ENCODE measurements at regions not wholly inside any gene's neighbourhood (a gene's known extent, or its start where the extent isn't known, plus 50 kb on each side); places are given as distances from the start of the nearest gene placed in this dataset.
"Not testable (repeated sequence)": the region's sequence is repeated elsewhere in the genome, so short reads cannot be mapped to it uniquely, and the experiment has no call there.

DNA sequence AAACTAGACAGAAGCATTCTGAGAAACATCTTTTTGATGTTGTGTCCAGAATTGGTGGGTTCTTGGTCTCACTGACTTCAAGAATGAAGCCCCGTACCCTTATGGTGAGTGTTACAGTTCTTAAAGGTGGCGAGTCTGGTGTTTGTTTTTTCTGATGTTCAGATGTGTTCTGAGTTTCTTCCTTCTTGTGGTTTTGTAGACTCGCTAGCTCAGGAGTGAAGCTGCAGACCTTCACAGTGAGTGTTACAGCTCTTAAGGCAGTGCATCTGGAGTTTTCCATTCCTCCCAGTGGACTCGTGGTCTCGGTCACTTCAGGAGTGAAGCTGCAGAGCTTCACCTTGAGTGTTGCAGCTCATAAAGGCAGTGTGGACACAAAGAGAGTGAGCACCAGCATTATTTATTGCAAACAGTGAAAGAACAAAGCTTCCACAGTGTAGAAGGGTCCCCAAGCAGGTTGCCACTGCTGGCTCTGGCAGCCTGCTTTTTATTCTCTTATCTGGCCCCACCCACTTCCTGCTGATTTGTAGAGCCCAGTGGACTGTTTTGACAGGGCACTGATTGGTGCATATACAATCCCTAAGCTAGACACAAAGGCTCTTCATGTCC is 1820.8 kb downstream of the UQCRFS1 start:
- Histone ChIP-seq H3K79me2 (ENCODE audit: insufficient read depth, low read length) (no peaks in the 10 kb centered on the region), H3K36me3 (replicated peaks in 1 of 2; ENCODE audit: control insufficient read depth in 1 of 2, insufficient read depth in 2 of 2, low read length in 2 of 2) (no peaks in the 10 kb centered on the region), H3K4me2 (replicated peaks; ENCODE audit: extremely low read depth, low read length, poor library complexity, severe bottlenecking) (no peak overlapping the region), H3K27me3 (ENCODE audit: control insufficient read depth in 2 of 2, insufficient read depth in 2 of 2, low read length in 2 of 2) (no peaks in the 10 kb centered on the region), H3K9me3 (replicated peaks in 1 of 2; ENCODE audit: control insufficient read depth in 1 of 2, insufficient read depth in 1 of 2, low read length in 2 of 2) (peaks cover 12 to 91% of the 10 kb centered on the region in 2 donors), H3K27ac (ENCODE audit: low read depth in 1 of 2, low read length in 2 of 2) (no peak overlapping the region), H4K20me1 (ENCODE audit: insufficient read depth, low read length) (no peaks in the 10 kb centered on the region), H3K9ac (ENCODE audit: insufficient read depth, low read length, poor library complexity, severe bottlenecking) (no peak overlapping the region), H3K4me3 (replicated peaks in 1 of 3; ENCODE audit: low read depth in 2 of 3, low read length in 3 of 3) (no peak overlapping the region), H3K4me1 (ENCODE audit: control insufficient read depth in 1 of 2, insufficient read depth in 2 of 2, low read length in 2 of 2) (no peaks in the 10 kb centered on the region), H2AFZ (ENCODE audit: insufficient read depth, low read depth, low read length, poor library complexity, severe bottlenecking) (no peak overlapping the region)
- Mint-ChIP-seq H3K4me3 (no peak overlapping the region), H3K27me3 (ENCODE audit: low read depth in 3 of 3) (no peaks in the 10 kb centered on the region), H3K27ac (no peak overlapping the region), H3K36me3 (no peaks in the 10 kb centered on the region), H3K9me3 (peaks cover 27 to 58% (median 49%) of the 10 kb centered on the region in 7 donors), H3K4me1 (no peaks in the 10 kb centered on the region)
- intact Hi-C loops (cut with micrococcal nuclease) = no loop called here
- WGBS (ENCODE audit: insufficient coverage) = 77% methylated on average over 5 of the region's 5 CpGs
- TF ChIP-seq, protein P1, sequence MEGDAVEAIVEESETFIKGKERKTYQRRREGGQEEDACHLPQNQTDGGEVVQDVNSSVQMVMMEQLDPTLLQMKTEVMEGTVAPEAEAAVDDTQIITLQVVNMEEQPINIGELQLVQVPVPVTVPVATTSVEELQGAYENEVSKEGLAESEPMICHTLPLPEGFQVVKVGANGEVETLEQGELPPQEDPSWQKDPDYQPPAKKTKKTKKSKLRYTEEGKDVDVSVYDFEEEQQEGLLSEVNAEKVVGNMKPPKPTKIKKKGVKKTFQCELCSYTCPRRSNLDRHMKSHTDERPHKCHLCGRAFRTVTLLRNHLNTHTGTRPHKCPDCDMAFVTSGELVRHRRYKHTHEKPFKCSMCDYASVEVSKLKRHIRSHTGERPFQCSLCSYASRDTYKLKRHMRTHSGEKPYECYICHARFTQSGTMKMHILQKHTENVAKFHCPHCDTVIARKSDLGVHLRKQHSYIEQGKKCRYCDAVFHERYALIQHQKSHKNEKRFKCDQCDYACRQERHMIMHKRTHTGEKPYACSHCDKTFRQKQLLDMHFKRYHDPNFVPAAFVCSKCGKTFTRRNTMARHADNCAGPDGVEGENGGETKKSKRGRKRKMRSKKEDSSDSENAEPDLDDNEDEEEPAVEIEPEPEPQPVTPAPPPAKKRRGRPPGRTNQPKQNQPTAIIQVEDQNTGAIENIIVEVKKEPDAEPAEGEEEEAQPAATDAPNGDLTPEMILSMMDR (IDR thresholded peaks at IDR 0.05) = no peak
- no peak for DNase-seq

DNA sequence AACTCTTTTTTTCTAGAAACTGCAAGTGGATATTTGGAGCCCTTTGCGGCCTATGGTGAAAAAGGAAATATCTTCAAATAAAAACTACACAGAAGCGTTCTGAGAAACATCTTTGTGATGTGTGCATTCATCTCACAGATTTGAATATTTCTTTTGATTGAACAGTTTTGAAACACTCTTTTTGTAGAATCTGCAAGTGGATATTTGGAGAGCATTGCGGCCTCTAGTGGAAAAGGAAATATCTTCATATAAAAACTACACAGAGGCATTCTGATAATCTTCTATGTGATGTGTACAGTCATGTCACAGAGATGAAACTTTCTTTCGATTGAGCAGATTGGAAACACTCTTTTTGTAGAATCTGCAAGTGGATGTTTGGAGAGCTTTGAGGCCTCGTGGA is 1833.6 kb downstream of the UQCRFS1 start:
- WGBS (ENCODE audit: insufficient coverage) = 57% methylated on average over 2 of the region's 5 CpGs
- H3K79me2 ChIP-seq (ENCODE audit: insufficient read depth, low read length); H3K4me3 ChIP-seq (replicated peaks in 1 of 3; ENCODE audit: low read depth in 2 of 3, low read length in 3 of 3); H3K4me3 Mint-ChIP-seq; intact Hi-C loops (cut with micrococcal nuclease); H3K36me3 ChIP-seq (replicated peaks in 1 of 2; ENCODE audit: control insufficient read depth in 1 of 2, insufficient read depth in 2 of 2, low read length in 2 of 2); H3K27me3 ChIP-seq (ENCODE audit: control insufficient read depth in 2 of 2, insufficient read depth in 2 of 2, low read length in 2 of 2); H4K20me1 ChIP-seq (ENCODE audit: insufficient read depth, low read length); H3K27ac ChIP-seq (ENCODE audit: low read depth in 1 of 2, low read length in 2 of 2); DNase-seq; H2AFZ ChIP-seq (ENCODE audit: insufficient read depth, low read depth, low read length, poor library complexity, severe bottlenecking); H3K27me3 Mint-ChIP-seq (ENCODE audit: low read depth in 3 of 3); H3K9ac ChIP-seq (ENCODE audit: insufficient read depth, low read length, poor library complexity, severe bottlenecking); H3K36me3 Mint-ChIP-seq; H3K27ac Mint-ChIP-seq; H3K4me1 Mint-ChIP-seq; H3K4me1 ChIP-seq (ENCODE audit: control insufficient read depth in 1 of 2, insufficient read depth in 2 of 2, low read length in 2 of 2); H3K4me2 ChIP-seq (replicated peaks; ENCODE audit: extremely low read depth, low read length, poor library complexity, severe bottlenecking): not testable (repeated sequence)
- peaks cover 10 to 55% (median 29%) of the 10 kb centered on the region in 7 donors for H3K9me3 Mint-ChIP-seq
- peaks cover 3 to 65% of the 10 kb centered on the region in 2 donors for H3K9me3 ChIP-seq (replicated peaks in 1 of 2; ENCODE audit: control insufficient read depth in 1 of 2, insufficient read depth in 1 of 2, low read length in 2 of 2)

DNA sequence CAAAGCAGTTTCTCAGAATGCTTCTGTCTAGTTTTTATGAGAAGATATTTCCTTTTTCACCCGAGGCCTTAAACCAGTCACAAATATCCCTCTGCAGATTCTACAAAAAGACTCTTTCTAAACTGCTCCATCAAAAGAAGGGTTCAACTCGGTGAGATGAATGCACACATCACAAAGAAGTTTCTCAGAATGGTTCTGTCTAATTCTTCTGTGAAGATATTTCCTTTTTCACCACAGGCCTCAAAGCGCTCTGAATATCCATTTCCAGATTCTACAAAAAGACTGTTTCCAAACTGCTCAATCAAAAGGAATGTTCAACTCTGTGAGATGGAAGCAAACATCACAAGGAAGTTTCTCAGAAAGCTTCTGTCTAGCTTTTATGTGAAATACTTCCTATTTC is 1843.3 kb downstream of the UQCRFS1 start:
- H3K4me2 ChIP-seq (replicated peaks; ENCODE audit: extremely low read depth, low read length, poor library complexity, severe bottlenecking); H4K20me1 ChIP-seq (ENCODE audit: insufficient read depth, low read length); H3K27me3 ChIP-seq (ENCODE audit: control insufficient read depth in 2 of 2, insufficient read depth in 2 of 2, low read length in 2 of 2); H3K36me3 Mint-ChIP-seq; H3K4me1 Mint-ChIP-seq; H3K36me3 ChIP-seq (replicated peaks in 1 of 2; ENCODE audit: control insufficient read depth in 1 of 2, insufficient read depth in 2 of 2, low read length in 2 of 2); H3K27ac Mint-ChIP-seq; H2AFZ ChIP-seq (ENCODE audit: insufficient read depth, low read depth, low read length, poor library complexity, severe bottlenecking); H3K27ac ChIP-seq (ENCODE audit: low read depth in 1 of 2, low read length in 2 of 2); H3K4me3 Mint-ChIP-seq; H3K9ac ChIP-seq (ENCODE audit: insufficient read depth, low read length, poor library complexity, severe bottlenecking); intact Hi-C loops (cut with micrococcal nuclease); H3K4me1 ChIP-seq (ENCODE audit: control insufficient read depth in 1 of 2, insufficient read depth in 2 of 2, low read length in 2 of 2); H3K79me2 ChIP-seq (ENCODE audit: insufficient read depth, low read length); H3K4me3 ChIP-seq (replicated peaks in 1 of 3; ENCODE audit: low read depth in 2 of 3, low read length in 3 of 3); DNase-seq; H3K27me3 Mint-ChIP-seq (ENCODE audit: low read depth in 3 of 3): not testable (repeated sequence)
- H3K9me3 Mint-ChIP-seq = peaks cover 15 to 59% (median 37%) of the 10 kb centered on the region in 7 donors
- H3K9me3 ChIP-seq (replicated peaks in 1 of 2; ENCODE audit: control insufficient read depth in 1 of 2, insufficient read depth in 1 of 2, low read length in 2 of 2) = peaks cover 0 to 70% of the 10 kb centered on the region in 2 donors
- WGBS (ENCODE audit: insufficient coverage) = 38% methylated on average over 2 of the region's 3 CpGs

DNA sequence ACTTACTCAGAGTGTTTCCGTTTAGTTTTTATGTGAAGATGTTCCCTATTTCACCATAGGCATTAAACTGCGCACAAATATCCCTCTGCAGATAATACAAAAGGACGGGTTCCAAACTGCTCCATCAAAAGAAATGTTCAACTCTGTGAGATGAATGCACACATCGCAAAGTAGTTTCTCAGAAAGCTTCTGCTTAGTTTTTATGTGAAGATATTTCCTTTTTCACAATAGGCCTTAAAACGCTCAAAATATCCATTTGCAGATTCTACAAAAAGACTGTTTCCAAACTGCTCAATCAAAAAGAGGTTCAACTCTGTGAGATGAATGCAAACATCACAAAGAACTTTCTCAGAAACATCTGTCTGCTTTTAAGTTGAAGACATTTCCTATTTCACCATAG is 1850.5 kb downstream of the UQCRFS1 start:
- H3K36me3 Mint-ChIP-seq; H2AFZ ChIP-seq (ENCODE audit: insufficient read depth, low read depth, low read length, poor library complexity, severe bottlenecking); DNase-seq; H3K36me3 ChIP-seq (replicated peaks in 1 of 2; ENCODE audit: control insufficient read depth in 1 of 2, insufficient read depth in 2 of 2, low read length in 2 of 2); H3K27me3 ChIP-seq (ENCODE audit: control insufficient read depth in 2 of 2, insufficient read depth in 2 of 2, low read length in 2 of 2); H3K27me3 Mint-ChIP-seq (ENCODE audit: low read depth in 3 of 3); intact Hi-C loops (cut with micrococcal nuclease); H3K27ac ChIP-seq (ENCODE audit: low read depth in 1 of 2, low read length in 2 of 2); H3K4me2 ChIP-seq (replicated peaks; ENCODE audit: extremely low read depth, low read length, poor library complexity, severe bottlenecking); H3K4me3 Mint-ChIP-seq; H3K79me2 ChIP-seq (ENCODE audit: insufficient read depth, low read length); H3K27ac Mint-ChIP-seq; H3K4me3 ChIP-seq (replicated peaks in 1 of 3; ENCODE audit: low read depth in 2 of 3, low read length in 3 of 3); H3K9ac ChIP-seq (ENCODE audit: insufficient read depth, low read length, poor library complexity, severe bottlenecking); H3K4me1 ChIP-seq (ENCODE audit: control insufficient read depth in 1 of 2, insufficient read depth in 2 of 2, low read length in 2 of 2); H4K20me1 ChIP-seq (ENCODE audit: insufficient read depth, low read length); H3K4me1 Mint-ChIP-seq: not testable (repeated sequence)
- peaks cover 0 to 92% of the 10 kb centered on the region in 2 donors for H3K9me3 ChIP-seq (replicated peaks in 1 of 2; ENCODE audit: control insufficient read depth in 1 of 2, insufficient read depth in 1 of 2, low read length in 2 of 2)
- peaks cover 12 to 65% (median 37%) of the 10 kb centered on the region in 7 donors for H3K9me3 Mint-ChIP-seq
- WGBS (ENCODE audit: insufficient coverage) = 51% methylated on average over 5 of the region's 5 CpGs

Data from CD14-positive monocyte (primary cell).